Fibroblast of skin of abdomen (primary cell): ENCODE measurements at regions not wholly inside any gene's neighbourhood (a gene's known extent, or its start where the extent isn't known, plus 50 kb on each side); places are given as distances from the start of the nearest gene placed in this dataset.

Experiments used
- DNase-seq: peaks from one replicate; pipeline ENCODE4 v3.0.0-alpha.2; 2013

- DNase-seq: no peak
Observed at GRCh38 chr3:156620901-156621300, 53.5 kb upstream of the TIPARP start.

- DNase-seq: no peak
Observed at GRCh38 chr3:156620260-156620659, 54.1 kb upstream of the TIPARP start.

GRCh38 chr3:156619376-156619775 lies 55.0 kb upstream of the TIPARP start:
- DNase-seq: peak; percentile 70

GRCh38 chr3:156617781-156618180 lies 56.6 kb upstream of the TIPARP start:
- DNase-seq: no peak

GRCh38 chr3:156617145-156617544 lies 57.2 kb upstream of the TIPARP start:
- DNase-seq: no peak

GRCh38 chr3:156615592-156616173 lies 58.7 kb upstream of the TIPARP start:
- peak; percentile 90 for DNase-seq

- peak; percentile 68 for DNase-seq
Observed at GRCh38 chr3:156614642-156615511, 59.5 kb upstream of the TIPARP start.

- DNase-seq: no peak
Observed at GRCh38 chr3:156612903-156613302, 58.0 kb upstream of the SSR3 start.

GRCh38 chr3:156611870-156612494 lies 57.1 kb upstream of the SSR3 start:
- no peak for DNase-seq

- no peak for DNase-seq
Observed at GRCh38 chr3:156610154-156610553, 55.2 kb upstream of the SSR3 start.

- DNase-seq: no peak
Observed at GRCh38 chr3:156609546-156609945, 54.6 kb upstream of the SSR3 start.

- no peak for DNase-seq
Observed at GRCh38 chr3:156608601-156609514, 53.9 kb upstream of the SSR3 start.

- no peak for DNase-seq
Observed at GRCh38 chr3:156606729-156607128, 51.8 kb upstream of the SSR3 start.

GRCh38 chr3:156605686-156606605 lies 51.0 kb upstream of the SSR3 start:
- DNase-seq: peak; percentile 86

GRCh38 chr3:156604642-156605144 lies 49.8 kb upstream of the SSR3 start:
- no peak for DNase-seq
